ENCODE measurements at regions not wholly inside any gene's neighbourhood (a gene's known extent, or its start where the extent isn't known, plus 50 kb on each side); places are given as distances from the start of the nearest gene placed in this dataset.

DNA sequence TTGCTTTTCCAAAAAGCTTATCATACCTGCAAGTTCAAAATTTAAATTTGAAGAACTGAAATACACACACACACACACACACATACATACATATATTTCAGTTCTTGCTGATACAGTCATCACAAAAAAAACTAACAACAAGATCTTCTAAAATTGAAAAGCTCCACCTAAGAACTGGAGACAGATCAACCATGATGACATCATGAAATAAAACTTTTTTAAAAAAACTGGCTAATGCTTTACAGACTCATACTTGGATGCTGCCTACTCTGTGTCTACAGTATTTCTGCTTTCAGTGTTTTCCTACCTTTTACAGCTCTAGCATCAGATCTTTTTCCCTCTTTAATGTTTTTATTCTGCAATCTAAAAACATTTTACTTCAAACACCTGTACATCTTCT is 261.4 kb downstream of the DIO2 start:
- Histone ChIP-seq H3K4me1 (no peaks in the 10 kb centered on the region), H3K36me3 (no peaks in the 10 kb centered on the region), H3K9me3 (peaks cover 4 to 15% of the 10 kb centered on the region in 2 donors), H3K4me3 (no peak overlapping the region), H3K27me3 (no peaks in the 10 kb centered on the region), H3K27ac (no peak overlapping the region)
- no peak for DNase-seq (ENCODE audit: low spot score in 2 of 2)
- TF ChIP-seq POLR2A (IDR thresholded peaks at IDR 0.05) (no peak), POLR2AphosphoS5 (IDR thresholded peaks at IDR 0.05) (no peak)
- TF ChIP-seq, protein P1, sequence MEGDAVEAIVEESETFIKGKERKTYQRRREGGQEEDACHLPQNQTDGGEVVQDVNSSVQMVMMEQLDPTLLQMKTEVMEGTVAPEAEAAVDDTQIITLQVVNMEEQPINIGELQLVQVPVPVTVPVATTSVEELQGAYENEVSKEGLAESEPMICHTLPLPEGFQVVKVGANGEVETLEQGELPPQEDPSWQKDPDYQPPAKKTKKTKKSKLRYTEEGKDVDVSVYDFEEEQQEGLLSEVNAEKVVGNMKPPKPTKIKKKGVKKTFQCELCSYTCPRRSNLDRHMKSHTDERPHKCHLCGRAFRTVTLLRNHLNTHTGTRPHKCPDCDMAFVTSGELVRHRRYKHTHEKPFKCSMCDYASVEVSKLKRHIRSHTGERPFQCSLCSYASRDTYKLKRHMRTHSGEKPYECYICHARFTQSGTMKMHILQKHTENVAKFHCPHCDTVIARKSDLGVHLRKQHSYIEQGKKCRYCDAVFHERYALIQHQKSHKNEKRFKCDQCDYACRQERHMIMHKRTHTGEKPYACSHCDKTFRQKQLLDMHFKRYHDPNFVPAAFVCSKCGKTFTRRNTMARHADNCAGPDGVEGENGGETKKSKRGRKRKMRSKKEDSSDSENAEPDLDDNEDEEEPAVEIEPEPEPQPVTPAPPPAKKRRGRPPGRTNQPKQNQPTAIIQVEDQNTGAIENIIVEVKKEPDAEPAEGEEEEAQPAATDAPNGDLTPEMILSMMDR (IDR thresholded peaks at IDR 0.05): no peak
- intact Hi-C loops (cut with DNase I; ENCODE audit: low total_unique reads): no loop called here

DNA sequence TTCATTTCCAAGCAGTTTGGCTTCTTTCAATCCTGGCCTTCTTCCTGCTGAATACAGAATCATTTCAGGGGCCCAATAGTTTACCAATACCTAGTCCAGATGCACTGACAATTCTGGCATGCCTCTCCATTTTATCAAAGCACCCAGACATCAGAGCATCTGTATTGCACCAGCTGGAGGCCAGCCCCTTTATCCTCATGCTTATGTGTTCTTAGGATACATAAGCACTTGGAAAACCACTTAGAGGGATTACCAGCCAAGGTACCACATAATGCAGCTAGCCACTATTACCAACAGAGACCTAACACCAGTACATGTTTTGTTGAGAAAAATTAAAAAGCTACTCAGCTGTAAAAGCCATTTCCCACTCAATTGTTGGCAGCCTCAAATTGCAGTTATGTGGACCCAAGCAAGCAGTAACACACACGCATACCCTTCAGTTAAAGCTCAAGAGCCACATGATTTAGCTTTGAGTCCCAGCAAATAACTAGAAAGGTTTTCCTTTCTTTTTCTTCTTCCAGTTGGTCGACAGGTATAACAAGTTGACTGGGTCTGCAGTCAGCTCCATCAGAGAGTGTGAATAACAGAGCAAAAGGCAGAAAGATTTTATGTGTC is 263.8 kb downstream of the DIO2 start:
- Histone ChIP-seq H3K27ac (no peak overlapping the region), H3K9me3 (no peaks in the 10 kb centered on the region), H3K36me3 (no peaks in the 10 kb centered on the region), H3K27me3 (no peaks in the 10 kb centered on the region), H3K4me3 (no peak overlapping the region), H3K4me1 (no peaks in the 10 kb centered on the region)
- DNase-seq (ENCODE audit: low spot score in 2 of 2): no peak
- TF ChIP-seq, protein P1 (IDR thresholded peaks at IDR 0.05): no peak
- TF ChIP-seq POLR2AphosphoS5 (IDR thresholded peaks at IDR 0.05) (no peak), POLR2A (IDR thresholded peaks at IDR 0.05) (no peak)
- intact Hi-C loops (cut with DNase I; ENCODE audit: low total_unique reads): no loop called here

DNA sequence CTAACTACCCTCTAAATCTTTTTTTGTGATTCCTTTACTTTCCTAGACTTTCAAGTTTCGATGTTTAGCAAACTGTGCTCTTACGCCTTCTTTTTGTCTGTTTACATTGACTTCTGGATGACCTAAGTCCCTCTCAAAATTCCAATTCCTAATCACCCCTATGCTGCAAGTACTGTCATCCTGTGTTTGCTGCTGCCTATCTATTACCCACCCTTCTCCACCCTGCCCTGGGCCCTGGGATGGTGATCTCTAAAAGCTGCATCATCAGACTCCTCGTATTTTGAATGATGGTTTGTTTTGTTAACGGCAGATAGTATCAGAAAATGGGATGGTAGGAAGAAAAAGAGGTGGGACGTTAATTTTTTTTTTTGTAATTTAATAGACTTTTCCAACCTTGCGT is 272.1 kb downstream of the DIO2 start:
- Histone ChIP-seq H3K4me1 (no peaks in the 10 kb centered on the region), H3K9me3 (no peaks in the 10 kb centered on the region), H3K27ac (no peak overlapping the region), H3K27me3 (no peaks in the 10 kb centered on the region), H3K4me3 (no peak overlapping the region), H3K36me3 (no peaks in the 10 kb centered on the region)
- TF ChIP-seq POLR2A (IDR thresholded peaks at IDR 0.05) (no peak), POLR2AphosphoS5 (IDR thresholded peaks at IDR 0.05) (no peak)
- TF ChIP-seq, protein P1 (IDR thresholded peaks at IDR 0.05): no peak
- intact Hi-C loops (cut with DNase I; ENCODE audit: low total_unique reads): no loop called here
- DNase-seq (ENCODE audit: low spot score in 2 of 2): no peak

DNA sequence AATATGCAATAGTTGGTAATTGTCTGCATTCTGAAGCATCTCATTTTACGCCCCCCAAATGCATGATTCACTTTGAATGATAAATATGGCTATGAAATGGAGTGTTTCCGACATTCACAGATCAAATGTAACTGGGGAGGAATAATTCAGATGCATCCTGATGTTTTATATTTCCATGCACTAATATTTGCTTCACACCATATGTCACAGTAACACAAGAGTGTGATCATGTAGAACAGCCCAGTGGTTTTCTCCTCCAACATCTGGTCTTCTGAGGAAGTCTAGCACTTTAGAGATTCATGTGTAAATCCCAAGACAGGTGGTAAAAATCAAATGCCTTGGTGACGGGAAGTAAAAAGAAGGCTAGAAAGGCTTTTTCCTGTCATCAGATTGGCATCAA is 273.1 kb downstream of the DIO2 start:
- no peak for DNase-seq (ENCODE audit: low spot score in 2 of 2)
- no peak for TF ChIP-seq POLR2A (IDR thresholded peaks at IDR 0.05)
- TF ChIP-seq, protein P1 (IDR thresholded peaks at IDR 0.05): no peak
- no peak for TF ChIP-seq POLR2AphosphoS5 (IDR thresholded peaks at IDR 0.05)
- H3K27ac ChIP-seq: no peak overlapping the region
- H3K36me3 ChIP-seq: no peaks in the 10 kb centered on the region
- no peaks in the 10 kb centered on the region for H3K27me3 ChIP-seq
- H3K4me3 ChIP-seq: no peak overlapping the region
- intact Hi-C loops (cut with DNase I; ENCODE audit: low total_unique reads): no loop called here
- H3K4me1 ChIP-seq: no peaks in the 10 kb centered on the region
- H3K9me3 ChIP-seq: no peaks in the 10 kb centered on the region

DNA sequence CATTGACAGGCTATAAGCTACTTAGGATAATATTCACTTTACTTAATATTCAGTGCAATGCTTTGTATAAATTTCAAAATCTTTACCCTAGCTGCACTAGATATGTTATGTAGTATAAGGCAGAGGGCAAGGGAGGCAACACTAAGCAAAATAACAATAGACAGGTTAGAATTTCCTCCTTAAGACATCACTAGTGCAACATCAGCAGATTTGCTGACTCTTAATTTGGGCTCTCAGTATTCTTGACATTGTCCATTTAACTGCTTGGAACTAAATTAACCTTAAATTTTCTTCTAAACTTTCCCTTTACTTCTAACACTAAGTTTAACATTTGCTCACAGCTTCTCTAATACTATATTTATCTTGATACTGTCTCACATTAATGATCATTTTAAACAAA is 273.9 kb downstream of the DIO2 start:
- Histone ChIP-seq H3K4me1 (no peaks in the 10 kb centered on the region), H3K36me3 (no peaks in the 10 kb centered on the region), H3K9me3 (no peaks in the 10 kb centered on the region), H3K27me3 (no peaks in the 10 kb centered on the region), H3K4me3 (no peak overlapping the region), H3K27ac (no peak overlapping the region)
- TF ChIP-seq, protein P1 (IDR thresholded peaks at IDR 0.05): no peak
- no peak for TF ChIP-seq POLR2AphosphoS5 (IDR thresholded peaks at IDR 0.05)
- TF ChIP-seq POLR2A (IDR thresholded peaks at IDR 0.05): no peak
- no peak for DNase-seq (ENCODE audit: low spot score in 2 of 2)
- intact Hi-C loops (cut with DNase I; ENCODE audit: low total_unique reads): no loop called here

Data from breast epithelium (tissue), 4 donors.